AG09309 (cell line): ENCODE measurements at regions not wholly inside any gene's neighbourhood (a gene's known extent, or its start where the extent isn't known, plus 50 kb on each side); places are given as distances from the start of the nearest gene placed in this dataset.

ENCODE experiments used
- DNase-seq: peaks from one replicate; pipeline ENCODE4 v3.0.0-alpha.2; 2010; ENCODE audit warnings: low read depth
- H3K4me3 ChIP-seq: 2 replicates; pipeline ENCODE4 v1.5.1; 2011; ENCODE audit warnings: mild to moderate bottlenecking, low read depth, low read length, moderate library complexity; ENCODE audit not compliant: control insufficient read depth
- CTCF ChIP-seq: IDR thresholded peaks from 2 replicates; pipeline ENCODE4 v1.5.1; 2011; ENCODE audit warnings: mild to moderate bottlenecking, low read depth, low read length, inconsistent platforms; ENCODE audit not compliant: insufficient read depth, control insufficient read depth; ENCODE audit errors: missing control alignments

- no peak for TF ChIP-seq CTCF
- no peak overlapping the region for H3K4me3 ChIP-seq
- peak; percentile 57 for DNase-seq
These were observed 155.5 kb upstream of the KRR1 start for GRCh38 chr12:75666939-75667334.

GRCh38 chr12:75666126-75666938, 154.9 kb upstream of the KRR1 start:
- no peak for TF ChIP-seq CTCF

GRCh38 chr12:75665216-75665615, 153.8 kb upstream of the KRR1 start:
- H3K4me3 ChIP-seq: no peak overlapping the region
- no peak for TF ChIP-seq CTCF
- no peak for DNase-seq

More at GRCh38 chr12:75666126-75666938, 154.9 kb upstream of the KRR1 start:
- DNase-seq: no peak
- no peak overlapping the region for H3K4me3 ChIP-seq

GRCh38 chr12:75662511-75663159, 151.2 kb upstream of the KRR1 start:
- no peak for DNase-seq
- no peak for TF ChIP-seq CTCF
- H3K4me3 ChIP-seq: no peak overlapping the region

GRCh38 chr12:75661908-75662307, 150.5 kb upstream of the KRR1 start:
- no peak for TF ChIP-seq CTCF

GRCh38 chr12:75660805-75661404, 149.5 kb upstream of the KRR1 start:
- H3K4me3 ChIP-seq: no peak overlapping the region
- no peak for DNase-seq
- no peak for TF ChIP-seq CTCF

More at GRCh38 chr12:75661908-75662307, 150.5 kb upstream of the KRR1 start:
- no peak overlapping the region for H3K4me3 ChIP-seq
- no peak for DNase-seq
